ENCODE measurements at regions not wholly inside any gene's neighbourhood (a gene's known extent, or its start where the extent isn't known, plus 50 kb on each side); places are given as distances from the start of the nearest gene placed in this dataset.

- WGBS (ENCODE audit: missing lambda C conversion rate): 77% methylated on average over 1 of the region's 1 CpG
- ChIA-PET CTCF (no interaction called here), POLR2A (no interaction called here)
- Histone ChIP-seq H3K4me1 (peaks cover 31% of the 10 kb centered on the region), H3K9me3 (peaks cover 4% of the 10 kb centered on the region; the same call in 1 of the 3 replicates), H3K27ac (no peak overlapping the region), H3K4me2 (no peak overlapping the region), H3K4me3 (no peak overlapping the region)
- DNase-seq (ENCODE audit: low read depth in 1 of 2, low spot score in 1 of 2) (no peak), FAIRE-seq (no peak), ATAC-seq (no peak)
- TF ChIP-seq HEYL (CRISPR knock-in tag; IDR thresholded peaks at IDR 0.05) (no peak), RNF2 (IDR thresholded peaks at IDR 0.05; ENCODE audit: borderline replicate concordance, low read depth) (no peak), MAFK (IDR thresholded peaks at IDR 0.05; ENCODE audit: partially characterized antibody) (peak; percentile 87), FOSL2 (IDR thresholded peaks at IDR 0.05) (no peak), FOSL2 (CRISPR knock-in tag; IDR thresholded peaks at IDR 0.05) (no peak), MAZ (IDR thresholded peaks at IDR 0.05; ENCODE audit: borderline replicate concordance, low read depth, low read length) (no peak), KDM1A (IDR thresholded peaks at IDR 0.05; ENCODE audit: low read depth) (no peak), ZNF302 (CRISPR knock-in tag; IDR thresholded peaks at IDR 0.05) (no peak), NFE2L2 (conservative IDR thresholded peaks at IDR 0.05; ENCODE audit: low read length) (peak; percentile 46; the same call in 1 of the 2 replicates), CTCF (IDR thresholded peaks at IDR 0.05) (no peak), RARB (CRISPR knock-in tag; IDR thresholded peaks at IDR 0.05) (no peak), MYC (IDR thresholded peaks at IDR 0.05; ENCODE audit: borderline replicate concordance, low read length) (no peak)
- TF ChIP-seq, protein P1, sequence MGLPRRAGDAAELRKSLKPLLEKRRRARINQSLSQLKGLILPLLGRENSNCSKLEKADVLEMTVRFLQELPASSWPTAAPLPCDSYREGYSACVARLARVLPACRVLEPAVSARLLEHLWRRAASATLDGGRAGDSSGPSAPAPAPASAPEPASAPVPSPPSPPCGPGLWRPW (IDR thresholded peaks at IDR 0.05): no peak
Observed at GRCh38 chr9:16210440-16210839, 657.6 kb downstream of the CCDC171 start.

- ChIA-PET CTCF (interaction anchor here (0.6 kb wide), 1 partner anchor 266 kb away, joined by 3 read pairs; no protein-coding TSS in a partner anchor), POLR2A (no interaction called here)
- Histone ChIP-seq H3K9me3 (peaks cover 4% of the 10 kb centered on the region; the same call in 1 of the 3 replicates), H3K27ac (peak overlapping the region in 1 of 2 experiments; percentile 85; a peak in 3 of 6 replicates), H3K4me3 (no peak overlapping the region), H3K4me1 (peaks cover 30% of the 10 kb centered on the region), H3K4me2 (no peak overlapping the region)
- TF ChIP-seq PHF8 (IDR thresholded peaks at IDR 0.05; ENCODE audit: borderline replicate concordance, low read depth) (no peak), HOXB13 (CRISPR knock-in tag; IDR thresholded peaks at IDR 0.05; ENCODE audit: low read depth) (no peak), FOXS1 (CRISPR knock-in tag; IDR thresholded peaks at IDR 0.05) (no peak), JUN (IDR thresholded peaks at IDR 0.05) (no peak), SREBF2 (IDR thresholded peaks at IDR 0.05) (no peak), CBX2 (IDR thresholded peaks at IDR 0.05; ENCODE audit: borderline replicate concordance, low read depth) (no peak), POLR2A (IDR thresholded peaks at IDR 0.05; ENCODE audit: low read length) (no peak), MYC (IDR thresholded peaks at IDR 0.05; ENCODE audit: borderline replicate concordance, low read length) (no peak), BHLHE40 (IDR thresholded peaks at IDR 0.05; ENCODE audit: low read depth, low read length) (no peak), CHD4 (IDR thresholded peaks at IDR 0.05; ENCODE audit: borderline replicate concordance) (no peak), EHF (CRISPR knock-in tag; IDR thresholded peaks at IDR 0.05) (no peak), KDM1A (IDR thresholded peaks at IDR 0.05; ENCODE audit: low read depth) (no peak), RNF2 (IDR thresholded peaks at IDR 0.05; ENCODE audit: borderline replicate concordance, low read depth) (no peak), TFCP2L1 (CRISPR knock-in tag; IDR thresholded peaks at IDR 0.05) (no peak), NFE2L2 (conservative IDR thresholded peaks at IDR 0.05; ENCODE audit: low read length) (no peak)
- TF ChIP-seq, protein P2, sequence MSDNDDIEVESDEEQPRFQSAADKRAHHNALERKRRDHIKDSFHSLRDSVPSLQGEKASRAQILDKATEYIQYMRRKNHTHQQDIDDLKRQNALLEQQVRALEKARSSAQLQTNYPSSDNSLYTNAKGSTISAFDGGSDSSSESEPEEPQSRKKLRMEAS (IDR thresholded peaks at IDR 0.05): no peak
- TF ChIP-seq, protein P3, sequence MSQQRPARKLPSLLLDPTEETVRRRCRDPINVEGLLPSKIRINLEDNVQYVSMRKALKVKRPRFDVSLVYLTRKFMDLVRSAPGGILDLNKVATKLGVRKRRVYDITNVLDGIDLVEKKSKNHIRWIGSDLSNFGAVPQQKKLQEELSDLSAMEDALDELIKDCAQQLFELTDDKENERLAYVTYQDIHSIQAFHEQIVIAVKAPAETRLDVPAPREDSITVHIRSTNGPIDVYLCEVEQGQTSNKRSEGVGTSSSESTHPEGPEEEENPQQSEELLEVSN (IDR thresholded peaks at IDR 0.05; ENCODE audit: borderline replicate concordance, low read depth): no peak
- no peak for ATAC-seq
- 81% methylated on average over 3 of the region's 3 CpGs for WGBS (ENCODE audit: missing lambda C conversion rate)
- DNase-seq (ENCODE audit: low read depth in 1 of 2, low spot score in 1 of 2): no peak
- no peak for FAIRE-seq
Observed at GRCh38 chr9:16211946-16212345, 658.5 kb downstream of the BNC2 start.
